ENCODE measurements at regions not wholly inside any gene's neighbourhood (a gene's known extent, or its start where the extent isn't known, plus 50 kb on each side); places are given as distances from the start of the nearest gene placed in this dataset.
"Not testable (repeated sequence)": the region's sequence is repeated elsewhere in the genome, so short reads cannot be mapped to it uniquely, and the experiment has no call there.

DNA sequence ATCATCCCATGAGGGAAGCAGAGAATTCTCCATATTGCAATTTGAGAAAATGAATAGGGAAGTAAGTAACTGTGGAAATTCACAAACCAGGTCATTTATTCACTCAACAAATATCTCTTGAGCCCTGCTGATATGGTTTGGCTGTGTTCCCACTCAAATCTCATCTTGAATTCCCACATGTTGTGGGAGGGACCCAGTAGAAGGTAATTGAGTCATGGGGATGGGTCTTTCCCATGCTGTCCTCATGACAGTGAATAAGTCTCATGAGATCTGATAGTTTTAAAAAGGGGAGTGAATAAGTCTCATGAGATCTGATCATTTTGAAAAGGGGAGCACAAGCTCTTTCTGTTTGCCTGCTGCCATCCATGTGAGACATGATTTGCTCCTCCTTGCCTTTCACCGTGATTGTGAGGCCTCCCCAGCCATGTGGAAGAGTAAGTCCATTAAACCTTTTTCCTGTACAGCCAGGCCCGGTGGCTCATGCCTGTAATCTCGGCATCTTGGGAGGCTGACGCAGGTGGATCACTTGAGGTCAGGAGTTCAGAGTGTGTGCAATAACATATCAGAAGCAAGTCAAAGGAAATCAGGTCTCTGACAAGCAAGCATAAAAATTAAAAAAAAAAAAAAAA, 193.2 kb downstream of the NDUFA10 start:
- no peak for DNase-seq (ENCODE audit: low read depth)

DNA sequence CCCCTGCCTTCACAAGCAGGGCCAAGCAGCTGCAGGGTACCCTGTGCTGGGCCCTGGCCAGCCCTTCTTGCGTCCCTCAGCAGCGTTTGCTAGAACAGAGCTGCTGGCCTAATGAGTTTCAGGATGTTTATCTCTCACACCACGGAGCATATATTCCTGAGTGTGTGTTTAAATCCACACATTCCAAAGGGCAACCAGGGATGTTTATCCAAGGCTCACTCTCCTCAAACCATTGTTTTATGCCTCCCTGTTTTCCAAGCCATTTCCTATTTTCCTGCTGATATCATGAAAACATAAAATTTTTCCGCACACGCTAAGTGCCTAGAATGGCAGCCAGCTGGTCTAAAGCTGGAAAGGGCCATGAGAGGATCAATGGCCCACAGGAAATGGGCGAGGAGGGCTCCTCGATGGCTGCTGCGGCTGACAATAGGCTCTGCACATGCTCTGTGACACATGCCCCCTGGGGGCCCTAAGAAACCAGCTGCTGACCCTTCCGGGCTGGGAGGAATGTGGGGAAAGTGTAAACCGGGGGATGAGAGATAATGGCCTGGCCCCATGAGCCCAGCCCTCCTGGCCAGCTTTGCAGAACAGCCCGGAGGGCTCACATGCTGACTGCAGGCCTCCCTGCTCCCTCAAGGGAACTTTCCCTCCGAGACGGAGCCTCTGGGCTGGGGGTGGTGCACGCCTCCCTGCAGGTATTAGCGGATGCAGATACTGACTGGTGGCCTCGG, 194.0 kb downstream of the NDUFA10 start:
- DNase-seq (ENCODE audit: low read depth), result no peak

DNA sequence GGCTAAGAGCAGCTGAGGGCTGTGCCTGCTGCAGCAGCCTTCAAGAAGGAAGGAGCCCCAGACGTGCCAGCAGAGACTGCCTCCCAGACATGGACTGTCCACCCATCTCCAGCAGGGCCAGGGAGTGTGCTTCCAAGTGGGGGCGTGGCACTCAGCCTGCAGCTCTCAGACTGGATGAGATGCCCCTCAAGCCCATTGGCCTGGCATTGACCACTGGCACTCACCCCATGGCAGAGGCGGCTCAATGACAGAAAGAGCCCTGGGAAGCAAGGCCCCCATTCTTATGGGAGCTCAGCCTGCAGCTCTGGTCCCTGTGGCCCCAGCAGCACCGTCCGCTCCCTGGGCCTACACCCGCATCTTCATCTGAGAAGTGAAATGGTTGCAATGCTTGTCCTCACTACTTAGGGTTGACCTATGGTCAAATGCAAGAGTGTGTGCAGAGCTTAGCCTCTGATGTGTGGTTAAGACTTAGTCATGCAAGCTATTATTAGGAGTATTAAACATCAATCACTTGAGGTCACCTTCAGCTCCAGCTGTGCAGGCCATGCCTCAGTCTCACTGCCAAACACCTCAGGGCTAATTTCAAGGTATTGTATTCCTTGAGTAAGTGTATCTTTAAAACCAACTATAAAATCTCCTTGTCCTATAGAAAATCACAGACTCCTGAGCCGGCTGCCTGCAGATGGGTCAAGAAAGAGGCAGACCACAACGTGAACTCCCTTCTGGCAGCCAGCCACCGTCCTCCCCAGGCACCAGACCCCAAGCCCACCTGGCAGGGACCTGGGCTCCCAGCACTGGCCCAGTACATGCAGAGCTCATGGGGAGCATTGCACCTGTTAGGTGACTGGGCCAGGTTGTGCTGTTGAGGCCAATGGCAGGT, 194.8 kb downstream of the NDUFA10 start:
- no peak for DNase-seq (ENCODE audit: low read depth)

DNA sequence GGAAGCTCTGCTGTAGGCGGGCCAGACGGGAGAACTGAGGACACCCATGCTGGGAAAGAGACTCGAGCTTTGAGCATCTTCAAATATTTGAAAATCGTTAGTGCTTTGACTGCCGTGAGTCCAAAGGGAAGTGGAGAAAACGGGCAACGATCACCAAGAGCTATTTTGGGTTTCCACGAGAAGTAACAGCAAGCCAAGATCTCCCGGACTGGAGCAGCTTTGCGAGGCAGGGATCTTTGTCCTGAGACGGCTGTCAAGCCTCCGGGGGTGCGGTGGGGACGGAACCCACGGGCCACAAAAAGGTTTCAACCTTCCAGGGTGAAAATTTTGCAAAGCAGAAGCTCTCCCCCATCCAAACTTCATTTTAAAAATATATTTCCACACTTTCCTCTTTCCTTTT, 195.8 kb downstream of the NDUFA10 start:
- DNase-seq (ENCODE audit: low read depth), result no peak

DNA sequence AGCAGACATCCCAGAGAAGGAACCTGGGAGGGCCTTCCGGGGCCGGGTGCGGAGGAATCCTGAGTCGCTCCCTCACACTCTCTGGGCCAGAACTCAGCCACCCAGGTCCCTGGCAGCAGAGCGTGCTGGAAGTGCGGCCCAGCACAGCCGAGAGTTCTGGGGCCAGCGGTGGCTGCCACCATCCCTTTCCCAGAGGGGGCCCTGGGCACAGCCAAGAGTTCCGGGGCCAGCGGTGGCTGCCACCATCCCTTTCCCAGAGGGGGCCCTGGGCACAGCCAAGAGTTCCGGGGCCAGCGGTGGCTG, 196.2 kb downstream of the NDUFA10 start:
- not testable (repeated sequence) for DNase-seq (ENCODE audit: low read depth)

DNA sequence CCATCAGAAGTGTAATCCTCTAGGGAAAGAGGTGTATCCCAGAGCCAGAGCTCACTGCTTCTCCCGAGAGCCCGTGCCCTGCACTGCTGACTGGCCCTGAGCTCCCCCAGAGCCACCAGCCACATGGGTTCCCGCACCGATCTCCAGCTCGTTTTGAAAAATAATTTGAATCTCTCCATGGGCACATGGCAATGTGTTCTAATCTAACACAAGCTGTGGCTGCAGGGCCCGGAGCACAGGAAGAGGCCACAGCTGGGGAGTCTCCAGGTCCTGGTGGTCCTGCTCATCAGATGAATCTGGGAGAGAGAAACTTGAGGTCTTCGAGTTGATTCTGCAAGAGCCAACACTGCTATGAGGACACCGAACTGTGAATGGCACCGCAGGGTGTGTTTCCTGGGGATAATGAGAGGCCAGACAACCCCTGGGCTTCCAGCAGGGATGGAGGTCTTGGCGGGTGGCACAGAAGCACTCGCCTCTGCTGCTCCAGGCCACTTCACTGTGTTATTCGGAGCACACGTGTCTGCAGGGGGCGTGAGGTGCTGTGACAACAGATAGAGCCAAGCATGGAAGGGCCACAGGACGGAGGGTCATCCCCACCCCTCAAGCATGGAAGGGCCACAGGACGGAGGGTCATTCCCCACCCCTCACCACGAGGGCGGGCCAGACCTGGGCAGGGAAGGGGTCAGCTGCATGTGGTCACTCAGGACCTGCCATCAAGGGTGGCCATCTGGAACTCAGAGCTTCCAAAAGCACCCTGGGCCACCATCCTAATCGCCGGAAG, 196.8 kb downstream of the NDUFA10 start:
- DNase-seq (ENCODE audit: low read depth), result no peak

DNA sequence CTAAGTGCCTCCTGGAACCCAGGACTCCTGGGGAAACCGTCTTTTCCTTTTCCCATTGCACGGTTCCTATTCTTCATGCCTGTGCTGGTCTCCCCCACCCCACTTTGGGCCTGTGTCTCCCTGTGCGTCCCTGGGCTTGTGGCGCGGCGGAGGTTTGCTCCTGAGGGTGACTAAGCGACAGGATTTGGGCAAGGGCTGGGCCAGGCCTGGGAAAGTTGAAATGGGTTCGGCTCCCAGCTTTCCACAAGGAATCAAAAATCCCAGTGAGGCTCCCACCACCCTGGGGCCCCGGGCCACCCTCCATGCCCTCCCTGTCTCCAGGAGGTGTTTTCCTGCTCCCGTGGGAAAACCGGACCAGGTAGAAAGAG, 197.6 kb downstream of the NDUFA10 start:
- no peak for DNase-seq (ENCODE audit: low read depth)

DNA sequence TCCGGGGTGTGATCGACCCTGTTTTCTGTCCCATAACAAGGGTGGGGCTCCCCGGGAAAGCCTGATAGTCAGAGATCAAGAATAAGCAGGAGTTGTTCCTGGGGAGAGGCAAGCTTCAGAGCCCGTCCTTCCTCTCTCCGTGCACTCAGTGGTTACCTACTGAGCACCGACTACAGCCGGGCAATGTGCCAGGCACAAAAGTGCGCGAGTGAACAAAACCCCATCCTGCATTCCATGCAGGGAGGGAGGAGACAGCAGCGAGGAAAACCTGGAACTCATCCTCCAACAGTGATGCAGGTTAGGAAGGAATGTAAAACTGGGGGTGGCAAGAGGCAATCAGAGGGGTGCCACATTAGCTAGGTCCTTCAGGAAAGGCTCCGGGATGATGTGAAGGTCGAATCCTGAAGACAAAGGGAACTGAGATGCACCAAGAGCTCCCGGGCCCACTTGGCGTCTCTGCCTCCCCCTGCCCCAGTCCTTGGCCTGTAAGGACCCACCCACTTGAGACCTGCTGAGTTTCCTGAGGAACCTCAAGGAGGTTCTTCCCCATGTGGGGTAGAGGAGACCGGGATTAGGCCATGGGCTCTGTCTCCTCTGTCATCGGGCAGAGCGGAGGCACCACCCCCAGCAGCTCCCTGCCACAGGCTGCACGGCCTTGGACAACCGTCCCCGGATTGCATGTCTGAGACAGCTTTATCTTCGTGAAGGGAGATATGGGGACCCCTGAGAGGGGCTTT, 198.2 kb downstream of the NDUFA10 start:
- DNase-seq (ENCODE audit: low read depth), result no peak

DNA sequence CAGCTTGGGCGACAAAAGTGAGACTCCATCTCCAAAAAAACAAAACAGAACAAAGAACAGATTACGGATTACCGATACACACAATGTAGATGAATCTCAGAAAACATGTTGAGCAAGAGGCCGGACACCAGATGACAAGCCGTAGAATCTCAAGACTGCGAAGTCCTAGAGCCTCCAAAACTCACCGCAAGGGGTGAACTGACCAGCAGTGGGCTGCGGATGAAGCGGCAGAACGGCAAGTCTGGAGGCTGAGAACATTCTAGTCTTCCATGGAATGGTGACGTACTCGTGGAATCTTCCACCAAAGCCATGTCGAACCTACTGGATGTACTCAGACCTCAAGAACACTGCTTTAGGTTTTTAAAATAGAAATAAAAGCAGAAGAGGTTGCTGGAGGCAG, 198.8 kb downstream of the NDUFA10 start:
- DNase-seq (ENCODE audit: low read depth), result no peak

DNA sequence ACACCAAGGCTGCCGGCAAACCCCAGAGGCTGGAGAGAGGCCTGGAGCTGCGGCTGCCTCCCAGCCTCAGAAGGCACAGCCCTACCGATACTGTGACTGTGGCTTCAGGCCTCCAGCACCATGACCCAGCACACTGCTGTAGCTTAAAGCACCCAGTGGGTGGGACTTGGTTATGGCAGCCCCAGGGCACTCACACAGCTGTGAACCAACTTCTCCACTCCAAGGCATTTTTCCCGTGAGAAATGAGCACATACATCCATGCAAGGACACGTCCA, 199.5 kb downstream of the NDUFA10 start:
- DNase-seq (ENCODE audit: low read depth), result no peak

DNA sequence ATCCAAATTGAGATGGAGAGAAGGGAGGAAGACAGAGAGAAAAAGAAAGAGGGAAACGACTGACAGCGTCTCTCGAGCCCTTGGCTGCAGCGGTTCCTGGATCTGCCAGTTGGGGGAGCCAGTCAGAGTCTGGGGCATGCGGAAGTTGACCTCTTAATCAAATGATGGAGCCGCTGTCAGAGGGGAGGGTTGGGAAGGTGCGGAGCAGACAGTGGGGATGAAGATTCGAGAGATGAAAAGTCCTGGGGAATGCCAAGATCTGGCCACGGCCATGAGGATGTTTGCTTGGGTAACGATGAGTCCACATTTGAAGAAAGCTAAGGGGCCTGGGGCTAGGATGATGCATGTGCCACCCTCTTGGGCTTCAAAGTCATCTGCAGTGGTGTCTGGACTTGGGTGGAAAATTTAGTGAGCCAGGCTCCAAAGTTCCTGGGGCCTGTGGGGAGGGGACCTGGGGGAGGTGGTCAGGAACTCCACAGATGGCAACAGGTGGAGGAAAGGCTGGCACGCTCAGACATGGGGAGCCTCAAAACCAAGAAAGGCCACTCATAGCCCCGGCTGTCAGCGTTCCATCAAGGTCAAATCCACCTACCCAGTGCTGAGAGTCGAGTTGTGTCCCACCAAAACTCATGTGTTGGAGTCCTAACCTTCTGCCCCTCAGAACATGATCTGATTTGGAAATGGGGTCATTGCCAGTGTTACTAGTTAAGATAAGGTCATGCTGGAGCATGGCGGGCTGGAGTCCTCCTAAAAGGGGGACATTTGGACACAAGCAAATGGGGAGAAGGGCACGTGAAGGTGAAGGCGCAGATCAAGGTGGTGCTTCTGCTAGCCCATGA, 200.1 kb downstream of the NDUFA10 start:
- DNase-seq (ENCODE audit: low read depth), result no peak

DNA sequence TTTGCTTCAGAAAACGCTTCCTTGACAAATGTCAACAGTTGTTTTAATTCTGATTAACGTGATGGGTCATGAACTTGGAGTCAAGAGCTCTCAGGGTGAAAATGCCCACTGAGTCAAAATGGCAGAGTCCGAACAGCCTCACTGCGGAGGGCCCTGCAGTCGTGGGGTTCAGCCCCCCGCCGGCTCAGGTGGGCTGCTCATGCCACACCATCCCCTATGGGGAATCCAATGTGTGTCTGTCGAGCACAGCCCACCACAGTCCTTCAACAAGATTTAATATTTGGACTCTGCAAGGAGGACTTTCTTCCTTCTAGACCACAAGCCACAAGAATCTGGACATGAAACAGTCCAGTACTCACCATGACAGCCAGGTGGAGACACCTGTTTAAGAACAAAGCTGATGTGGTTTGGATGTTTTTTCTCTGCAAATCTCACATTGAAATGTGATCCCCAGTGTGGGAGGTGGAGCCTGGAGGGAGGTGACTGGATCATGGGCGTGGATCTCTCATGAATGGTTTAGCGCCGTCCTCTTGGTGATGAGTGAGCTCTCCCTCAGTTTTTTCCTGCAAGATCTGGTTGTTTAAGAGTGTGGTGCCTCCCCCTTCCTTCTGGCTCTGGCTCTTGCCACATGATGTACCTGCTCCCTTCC, 201.0 kb downstream of the NDUFA10 start:
- no peak for DNase-seq (ENCODE audit: low read depth)

DNA sequence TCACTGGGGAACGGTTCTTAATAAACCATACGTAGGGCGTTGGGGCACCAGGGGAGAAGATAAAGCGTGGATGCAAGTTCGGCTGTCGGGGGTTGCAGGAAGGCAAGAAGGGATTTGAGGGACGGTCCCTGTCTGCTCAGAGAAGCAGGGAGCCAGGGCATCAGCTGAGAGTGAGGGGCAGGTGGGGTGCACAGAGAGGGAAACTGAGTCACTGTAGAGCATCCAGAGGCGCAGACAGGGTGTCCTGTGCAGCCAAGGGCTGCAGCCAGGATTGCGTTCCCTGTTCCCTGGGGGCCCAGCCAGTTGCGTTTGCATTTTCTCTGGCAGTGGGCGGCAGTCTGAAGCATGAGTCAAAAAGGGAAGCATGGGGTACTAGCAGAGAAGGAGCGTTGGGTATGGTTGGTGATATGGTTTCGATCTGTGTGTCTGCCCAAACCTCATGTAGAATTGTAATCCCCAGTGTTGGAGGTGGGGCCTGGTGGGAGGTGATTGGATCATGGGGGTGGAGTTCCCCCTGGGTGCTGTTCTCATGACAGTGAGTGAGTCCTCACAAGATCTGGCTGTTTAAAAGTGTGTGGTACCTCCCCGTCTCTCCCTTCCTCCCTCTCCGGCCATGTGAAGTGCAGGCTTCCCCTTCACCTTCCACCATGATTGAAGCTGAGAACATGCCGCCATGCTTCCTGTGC, 202.9 kb downstream of the NDUFA10 start:
- no peak for DNase-seq (ENCODE audit: low read depth)

DNA sequence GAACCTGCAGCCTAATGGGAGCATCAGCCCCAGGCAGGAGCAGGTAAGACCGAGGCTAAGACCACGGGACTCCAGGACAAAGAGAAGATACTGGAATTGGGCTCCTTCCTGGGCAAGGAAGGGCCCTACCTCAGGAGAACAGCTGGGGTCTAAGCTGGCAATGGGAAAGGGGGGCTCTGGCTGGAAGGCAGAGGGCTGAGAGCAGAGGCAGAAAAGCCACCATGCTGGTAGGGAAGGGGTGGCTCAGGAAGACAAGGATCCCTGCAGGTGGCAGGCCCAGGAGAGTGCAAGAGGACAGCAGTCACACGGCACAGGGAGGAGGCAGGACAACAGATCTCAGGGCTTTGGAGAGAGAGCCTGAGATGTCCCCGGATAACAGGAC, 203.5 kb downstream of the NDUFA10 start:
- no peak for DNase-seq (ENCODE audit: low read depth)

DNA sequence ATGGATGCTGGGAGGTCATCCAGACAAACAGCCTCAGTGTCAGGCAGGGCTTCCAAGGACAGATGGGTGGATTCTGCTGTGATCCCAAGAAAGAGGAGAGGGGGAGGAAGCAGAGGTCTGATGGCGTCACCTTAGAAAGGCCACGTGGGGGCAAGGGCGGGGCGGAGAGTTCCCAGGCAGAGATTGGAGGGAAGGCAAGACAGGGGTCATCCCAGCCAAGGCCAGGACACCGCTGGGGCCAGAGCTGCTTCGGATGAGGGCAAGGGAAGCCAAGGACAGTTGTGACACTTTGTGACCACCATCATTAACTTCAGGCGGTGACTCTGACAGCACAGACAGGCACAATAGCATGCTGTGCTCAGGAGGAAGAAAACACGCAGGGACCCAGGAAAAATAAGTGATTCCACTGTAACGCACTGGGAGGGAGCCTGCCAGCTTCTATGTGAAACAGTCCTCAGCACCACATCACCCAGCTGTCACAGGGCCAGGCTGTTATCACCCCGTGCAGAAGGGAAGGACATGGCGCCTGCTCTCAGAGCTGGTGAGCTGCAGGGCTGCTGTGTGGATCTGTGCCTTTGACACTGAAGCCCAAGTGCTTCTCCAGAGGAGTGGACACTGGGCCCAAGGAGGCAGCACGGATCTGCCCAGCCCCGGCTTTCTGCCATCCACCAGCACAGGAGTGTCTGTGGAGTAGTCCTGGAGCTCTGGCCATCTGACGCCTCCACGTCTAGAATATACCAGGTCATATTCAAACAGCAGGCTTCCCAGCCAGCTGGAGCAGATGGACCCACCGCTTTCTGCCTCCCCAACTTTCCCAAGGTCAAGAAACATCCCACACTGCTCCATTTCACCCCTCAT, 204.1 kb downstream of the NDUFA10 start:
- DNase-seq (ENCODE audit: low read depth), result no peak

DNA sequence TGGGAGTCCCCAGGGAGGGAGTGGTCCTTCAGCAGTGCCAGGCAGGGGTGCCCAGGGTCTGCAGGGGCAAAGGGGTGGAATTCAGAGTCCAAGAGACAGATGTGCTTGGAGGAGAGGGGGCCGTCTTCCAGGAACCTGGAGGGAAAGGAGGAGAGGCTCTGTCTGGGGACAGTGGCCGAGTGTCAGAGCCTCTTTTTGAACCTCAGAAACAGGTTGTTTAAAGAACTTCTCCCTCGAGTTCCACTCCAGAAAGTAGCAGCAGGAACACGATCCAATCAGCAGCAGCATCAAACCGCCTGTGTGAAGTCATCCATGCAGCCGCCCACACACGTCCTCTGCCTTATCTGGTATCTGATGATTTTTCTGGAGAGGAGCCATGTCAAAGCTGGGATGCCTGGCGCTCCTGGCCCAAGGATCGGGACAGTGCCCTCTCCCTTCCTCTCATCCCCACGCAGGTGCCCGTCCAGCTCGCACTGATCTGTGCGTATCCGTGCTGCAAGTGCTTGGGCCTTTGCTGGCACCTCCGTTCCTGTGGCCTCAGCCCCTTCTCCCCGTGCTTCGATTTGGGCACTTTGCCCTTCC, 205.1 kb downstream of the NDUFA10 start:
- DNase-seq (ENCODE audit: low read depth), result no peak

DNA sequence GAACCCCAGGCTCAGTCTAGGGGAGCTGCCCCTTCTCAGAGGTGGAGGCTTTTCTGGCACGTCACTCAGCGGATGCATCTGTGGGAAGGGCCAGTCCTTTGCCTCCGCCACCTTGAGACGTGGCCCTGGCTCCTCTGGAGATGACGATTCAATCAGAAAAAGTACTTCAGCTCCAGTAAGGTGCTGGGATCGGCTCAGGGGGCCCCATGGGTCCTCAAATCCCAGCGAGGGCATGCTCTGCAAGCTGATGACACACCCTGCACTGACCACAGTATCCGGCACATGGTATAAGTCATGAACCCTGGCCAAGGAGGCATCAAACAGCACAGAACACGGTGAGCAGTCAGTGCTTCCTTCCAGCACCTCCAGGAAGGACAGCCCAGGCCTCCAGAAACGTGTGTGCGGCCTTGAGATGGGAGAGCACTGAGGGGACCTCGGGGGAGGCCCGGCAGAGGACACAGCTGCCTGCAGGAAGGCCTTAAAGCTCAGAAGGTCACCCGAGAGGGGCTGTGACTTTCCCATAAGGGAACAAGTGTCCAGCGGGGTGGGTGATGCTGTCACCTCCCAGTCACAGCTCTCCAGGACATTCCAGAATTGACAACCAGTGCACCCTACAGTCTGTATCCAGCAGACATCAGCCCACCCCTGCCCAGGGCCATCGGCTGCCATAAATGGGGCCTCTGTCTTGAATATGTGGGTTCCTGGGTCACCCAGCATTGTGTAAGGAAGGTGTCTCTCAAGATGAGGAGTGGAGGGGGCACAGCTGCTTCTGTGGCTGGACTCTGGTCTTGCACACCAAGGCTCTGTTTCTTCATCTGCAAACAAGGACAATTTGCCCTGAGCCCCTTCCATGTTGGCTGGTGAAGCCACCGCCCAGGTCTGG, 205.8 kb downstream of the NDUFA10 start:
- DNase-seq (ENCODE audit: low read depth), result no peak

DNA sequence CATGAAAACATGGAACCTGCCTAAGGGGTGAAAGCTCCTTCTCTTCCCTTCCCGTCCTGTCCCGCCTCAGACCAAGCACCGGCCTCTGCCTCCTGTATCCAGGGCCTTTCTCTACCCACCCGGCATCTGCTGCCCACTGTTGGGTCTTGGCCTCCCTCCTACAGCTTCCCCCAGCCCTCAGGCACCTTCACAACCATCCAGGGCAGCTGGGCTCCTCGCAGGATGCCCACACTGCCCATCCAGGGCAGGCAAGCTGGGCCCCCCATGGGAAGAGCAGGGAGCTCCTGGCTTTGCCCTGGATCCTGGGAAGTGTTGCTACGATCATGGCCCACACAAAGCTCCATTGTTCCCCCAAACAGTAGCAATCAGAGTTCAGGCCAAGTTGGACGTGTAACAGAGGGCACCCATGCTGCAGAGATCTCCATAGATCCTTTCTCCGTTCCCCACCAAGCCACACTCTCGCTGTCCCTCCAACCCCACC, 206.6 kb downstream of the NDUFA10 start:
- DNase-seq (ENCODE audit: low read depth), result no peak

All from activated T-helper 9 cell treated with anti-CD3 and anti-CD28 coated beads, Interleukin-2, amount 50 U/mL, for 16 hours (primary cell).